Hepatocyte (in vitro differentiated cells): ENCODE measurements at regions not wholly inside any gene's neighbourhood (a gene's known extent, or its start where the extent isn't known, plus 50 kb on each side); places are given as distances from the start of the nearest gene placed in this dataset.

ENCODE experiments used
- EZH2 ChIP-seq: fragments of 200-600 bp; sonication (generic); IDR thresholded peaks from 2 replicates; pipeline ENCODE4 v1.6.1; 2016; ENCODE audit warnings: antibody characterized with exemption, mild to moderate bottlenecking, borderline replicate concordance
- EZH2phosphoT487 ChIP-seq: fragments of 200-600 bp; sonication (generic); IDR thresholded peaks from one replicate; pipeline ENCODE4 v1.6.1; 2018; ENCODE audit warnings: antibody characterized with exemption, mild to moderate bottlenecking, low read depth, moderate library complexity; ENCODE audit not compliant: unreplicated experiment, severe bottlenecking
- TF ChIP-seq, protein P1 (sequence below): fragments of 200-600 bp; sonication (generic); IDR thresholded peaks from 2 replicates; pipeline ENCODE4 v1.5.1; 2016; ENCODE audit warnings: antibody characterized with exemption, mild to moderate bottlenecking; ENCODE audit not compliant: poor library complexity

DNA sequence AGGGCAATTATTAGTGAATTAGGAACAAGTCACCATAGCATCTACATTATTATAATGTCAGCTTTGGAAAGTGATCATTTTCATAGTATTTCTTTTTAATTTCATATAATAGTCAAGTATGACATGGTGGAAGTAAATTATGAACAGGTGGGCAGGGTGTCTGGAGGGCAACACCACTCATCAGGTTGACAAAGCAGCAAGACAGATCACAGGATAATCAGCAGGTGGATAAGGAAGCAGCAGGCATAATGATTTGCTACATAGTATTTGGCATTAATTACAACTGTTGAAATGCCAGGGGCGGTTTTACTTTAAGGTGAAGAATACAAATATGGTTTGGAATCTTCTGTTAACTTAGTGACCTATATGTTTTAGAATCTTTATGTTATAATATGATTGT is 1342.2 kb downstream of the PLA2G4A start:
- TF ChIP-seq, protein P1, sequence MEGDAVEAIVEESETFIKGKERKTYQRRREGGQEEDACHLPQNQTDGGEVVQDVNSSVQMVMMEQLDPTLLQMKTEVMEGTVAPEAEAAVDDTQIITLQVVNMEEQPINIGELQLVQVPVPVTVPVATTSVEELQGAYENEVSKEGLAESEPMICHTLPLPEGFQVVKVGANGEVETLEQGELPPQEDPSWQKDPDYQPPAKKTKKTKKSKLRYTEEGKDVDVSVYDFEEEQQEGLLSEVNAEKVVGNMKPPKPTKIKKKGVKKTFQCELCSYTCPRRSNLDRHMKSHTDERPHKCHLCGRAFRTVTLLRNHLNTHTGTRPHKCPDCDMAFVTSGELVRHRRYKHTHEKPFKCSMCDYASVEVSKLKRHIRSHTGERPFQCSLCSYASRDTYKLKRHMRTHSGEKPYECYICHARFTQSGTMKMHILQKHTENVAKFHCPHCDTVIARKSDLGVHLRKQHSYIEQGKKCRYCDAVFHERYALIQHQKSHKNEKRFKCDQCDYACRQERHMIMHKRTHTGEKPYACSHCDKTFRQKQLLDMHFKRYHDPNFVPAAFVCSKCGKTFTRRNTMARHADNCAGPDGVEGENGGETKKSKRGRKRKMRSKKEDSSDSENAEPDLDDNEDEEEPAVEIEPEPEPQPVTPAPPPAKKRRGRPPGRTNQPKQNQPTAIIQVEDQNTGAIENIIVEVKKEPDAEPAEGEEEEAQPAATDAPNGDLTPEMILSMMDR: no peak
- TF ChIP-seq EZH2 (no peak), EZH2phosphoT487 (no peak)
